HEK293 (cell line): ENCODE measurements at regions not wholly inside any gene's neighbourhood (a gene's known extent, or its start where the extent isn't known, plus 50 kb on each side); places are given as distances from the start of the nearest gene placed in this dataset.

ENCODE experiments used
- CTCF ChIA-PET: fragments of 350-600 bp; formaldehyde crosslinking; extraction: SDS; loops from one replicate; lab custom pipeline; 2021; ENCODE audit warnings: antibody characterized with exemption; lab: Yijun Ruan, JAX
- POLR2A ChIA-PET: fragments of 300-600 bp; formaldehyde crosslinking; extraction: SDS; loops from one replicate; lab custom pipeline; 2020; ENCODE audit warnings: antibody characterized with exemption, inconsistent platforms; lab: Yijun Ruan, JAX
- H3K27ac ChIP-seq: fragments of 200-500 bp; sonication (Bioruptor generic); 2 replicates; pipeline ENCODE4 v1.5.1; 2014; ENCODE audit warnings: low read depth, low read length, control low read depth, inconsistent platforms; ENCODE audit errors: extremely low read depth
- H3K36me3 ChIP-seq, 2 experiments: fragments of 200-500 bp in 1 of 2; sonication (Bioruptor generic) in 1 of 2; 1 replicate in 1 of 2; 2 replicates in 1 of 2; pipeline ENCODE4 v1.5.1; 2014 to 2017; ENCODE audit warnings: inconsistent platforms in 2 of 2, low read length in 2 of 2; ENCODE audit not compliant: control insufficient read depth in 2 of 2, insufficient read depth in 1 of 2
- H3K4me1 ChIP-seq: fragments of 200-500 bp; sonication (Bioruptor generic); 2 replicates; pipeline ENCODE4 v1.5.1; 2014; ENCODE audit warnings: mild to moderate bottlenecking, low read length, inconsistent platforms; ENCODE audit not compliant: control insufficient read depth, insufficient read depth
- H3K4me3 ChIP-seq: 2 replicates; pipeline ENCODE4 v1.5.1; 2011; ENCODE audit warnings: low read depth, mild to moderate bottlenecking, control low read depth, low read length, moderate library complexity
- H3K9me3 ChIP-seq: fragments of 200-500 bp; sonication (Bioruptor generic); 2 replicates; pipeline ENCODE4 v1.5.1; 2014; ENCODE audit warnings: low read depth, low read length, inconsistent platforms; ENCODE audit not compliant: control insufficient read depth, insufficient read depth
- BCL11B ChIP-seq: fragments of 450-650 bp; formaldehyde crosslinking; IDR thresholded peaks from 2 replicates; pipeline ENCODE4 v1.5.1; 2016; ENCODE audit warnings: low read depth, missing biosample characterization, missing genetic modification characterization
- HOXD13 ChIP-seq: sonication (generic); formaldehyde crosslinking; IDR thresholded peaks from 2 replicates; pipeline ENCODE4 v1.8.0; 2022; ENCODE audit warnings: missing genetic modification reagents, borderline replicate concordance
- MZF1 ChIP-seq: fragments of 450-650 bp; formaldehyde crosslinking; IDR thresholded peaks from 2 replicates; pipeline ENCODE4 v1.5.1; 2017; ENCODE audit warnings: missing biosample characterization, missing genetic modification characterization, borderline replicate concordance
- OVOL3 ChIP-seq: fragments of 450-650 bp; formaldehyde crosslinking; IDR thresholded peaks from 2 replicates; pipeline ENCODE4 v1.5.1; 2016; ENCODE audit warnings: missing biosample characterization, missing genetic modification characterization
- SCRT1 ChIP-seq: fragments of 450-650 bp; formaldehyde crosslinking; IDR thresholded peaks from 2 replicates; pipeline ENCODE4 v1.5.1; 2016; ENCODE audit warnings: missing biosample characterization, missing genetic modification characterization, borderline replicate concordance
- ZBTB17 ChIP-seq: fragments of 450-650 bp; formaldehyde crosslinking; IDR thresholded peaks from 2 replicates; pipeline ENCODE4 v1.5.1; 2016; ENCODE audit warnings: missing biosample characterization, missing genetic modification characterization
- ZBTB21 ChIP-seq: fragments of 450-650 bp; formaldehyde crosslinking; IDR thresholded peaks from 2 replicates; pipeline ENCODE4 v1.5.1; 2017; ENCODE audit warnings: missing biosample characterization, missing genetic modification characterization
- ZIC2 ChIP-seq: fragments of 450-650 bp; formaldehyde crosslinking; IDR thresholded peaks from 2 replicates; pipeline ENCODE4 v1.5.1; 2016; ENCODE audit warnings: missing biosample characterization, missing genetic modification characterization
- ZNF121 ChIP-seq: fragments of 450-650 bp; formaldehyde crosslinking; IDR thresholded peaks from 2 replicates; pipeline ENCODE4 v1.5.1; 2016; ENCODE audit warnings: missing biosample characterization, missing genetic modification characterization
- ZNF138 ChIP-seq: fragments of 450-650 bp; formaldehyde crosslinking; IDR thresholded peaks from 2 replicates; pipeline ENCODE4 v1.5.1; 2016; ENCODE audit warnings: missing biosample characterization, missing genetic modification characterization, borderline replicate concordance
- ZNF157 ChIP-seq: fragments of 450-650 bp; formaldehyde crosslinking; IDR thresholded peaks from 2 replicates; pipeline ENCODE4 v1.5.1; 2016; ENCODE audit warnings: missing biosample characterization, missing genetic modification characterization
- ZNF175 ChIP-seq: fragments of 450-650 bp; formaldehyde crosslinking; IDR thresholded peaks from 2 replicates; pipeline ENCODE4 v1.5.1; 2016; ENCODE audit warnings: missing biosample characterization, missing genetic modification characterization
- ZNF2 ChIP-seq: fragments of 450-650 bp; formaldehyde crosslinking; IDR thresholded peaks from 2 replicates; pipeline ENCODE4 v1.5.1; 2016; ENCODE audit warnings: missing biosample characterization, missing genetic modification characterization
- ZNF274 ChIP-seq, 2 experiments: fragments of 200-500 bp in 1 of 2; fragments of 450-650 bp in 1 of 2; sonication (Bioruptor generic) in 1 of 2; formaldehyde crosslinking in 1 of 2; IDR thresholded peaks; 2 replicates each; pipeline versions ENCODE4 v1.5.1 to v1.6.1; 2014 to 2016; ENCODE audit warnings: borderline replicate concordance in 1 of 2, inconsistent platforms in 1 of 2, low read length in 1 of 2, missing biosample characterization in 1 of 2, missing genetic modification characterization in 1 of 2
- ZNF350 ChIP-seq: fragments of 450-650 bp; formaldehyde crosslinking; IDR thresholded peaks from 2 replicates; pipeline ENCODE4 v1.5.0; 2017; ENCODE audit warnings: missing biosample characterization, mild to moderate bottlenecking, missing genetic modification characterization
- ZNF366 ChIP-seq: fragments of 450-650 bp; formaldehyde crosslinking; conservative IDR thresholded peaks from 2 replicates; pipeline ENCODE4 v1.5.1; 2016; ENCODE audit warnings: missing biosample characterization, missing genetic modification characterization
- ZNF391 ChIP-seq: fragments of 450-650 bp; formaldehyde crosslinking; IDR thresholded peaks from 2 replicates; pipeline ENCODE4 v1.5.1; 2016; ENCODE audit warnings: low read depth, missing biosample characterization, missing genetic modification characterization, borderline replicate concordance
- ZNF514 ChIP-seq: fragments of 450-650 bp; formaldehyde crosslinking; IDR thresholded peaks from 2 replicates; pipeline ENCODE4 v1.5.1; 2016; ENCODE audit warnings: missing biosample characterization, missing genetic modification characterization
- ZNF530 ChIP-seq: fragments of 450-650 bp; formaldehyde crosslinking; IDR thresholded peaks from 2 replicates; pipeline ENCODE4 v1.5.1; 2016; ENCODE audit warnings: low read depth, missing biosample characterization, missing genetic modification characterization
- ZNF600 ChIP-seq: fragments of 450-650 bp; formaldehyde crosslinking; IDR thresholded peaks from 2 replicates; pipeline ENCODE4 v1.5.1; 2016; ENCODE audit warnings: missing biosample characterization, missing genetic modification characterization
- ZNF792 ChIP-seq: fragments of 450-650 bp; formaldehyde crosslinking; IDR thresholded peaks from 2 replicates; pipeline ENCODE4 v1.5.1; 2016; ENCODE audit warnings: missing biosample characterization, missing genetic modification characterization
- ZNF843 ChIP-seq: fragments of 450-650 bp; formaldehyde crosslinking; IDR thresholded peaks from 2 replicates; pipeline ENCODE4 v1.5.1; 2016; ENCODE audit warnings: missing biosample characterization, missing genetic modification characterization
- TF ChIP-seq, protein P1 (sequence below): fragments of 450-650 bp; formaldehyde crosslinking; IDR thresholded peaks from 2 replicates; pipeline ENCODE4 v1.5.1; 2016; ENCODE audit warnings: missing biosample characterization, missing genetic modification characterization
- TF ChIP-seq, protein P2 (sequence below): fragments of 450-650 bp; formaldehyde crosslinking; IDR thresholded peaks from 2 replicates; pipeline ENCODE4 v1.5.1; 2016; ENCODE audit warnings: missing biosample characterization, missing genetic modification characterization
- TF ChIP-seq, protein P3 (sequence below): fragments of 450-650 bp; formaldehyde crosslinking; IDR thresholded peaks from 2 replicates; pipeline ENCODE4 v1.5.1; 2017; ENCODE audit warnings: missing biosample characterization, missing genetic modification characterization

GRCh38 chr6:110036408-110037302 lies 58.5 kb downstream of the GPR6 start (continued):
- no peak for TF ChIP-seq ZBTB17 (tag by site-specific recombination)
- TF ChIP-seq ZNF121 (tag by site-specific recombination): no peak
- TF ChIP-seq MZF1 (tag by site-specific recombination): no peak
- no peak for TF ChIP-seq ZNF274 (IDR thresholded peaks at IDR 0.05; ENCODE audit: low read length)
- no peak for TF ChIP-seq ZNF274 (tag by site-specific recombination; IDR thresholded peaks at IDR 0.05; ENCODE audit: borderline replicate concordance)
- TF ChIP-seq ZNF600 (tag by site-specific recombination): no peak
- TF ChIP-seq, protein P1, sequence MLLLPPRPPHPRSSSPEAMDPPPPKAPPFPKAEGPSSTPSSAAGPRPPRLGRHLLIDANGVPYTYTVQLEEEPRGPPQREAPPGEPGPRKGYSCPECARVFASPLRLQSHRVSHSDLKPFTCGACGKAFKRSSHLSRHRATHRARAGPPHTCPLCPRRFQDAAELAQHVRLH (tag by site-specific recombination): no peak
- TF ChIP-seq HOXD13 (CRISPR knock-in tag): no peak

DNA sequence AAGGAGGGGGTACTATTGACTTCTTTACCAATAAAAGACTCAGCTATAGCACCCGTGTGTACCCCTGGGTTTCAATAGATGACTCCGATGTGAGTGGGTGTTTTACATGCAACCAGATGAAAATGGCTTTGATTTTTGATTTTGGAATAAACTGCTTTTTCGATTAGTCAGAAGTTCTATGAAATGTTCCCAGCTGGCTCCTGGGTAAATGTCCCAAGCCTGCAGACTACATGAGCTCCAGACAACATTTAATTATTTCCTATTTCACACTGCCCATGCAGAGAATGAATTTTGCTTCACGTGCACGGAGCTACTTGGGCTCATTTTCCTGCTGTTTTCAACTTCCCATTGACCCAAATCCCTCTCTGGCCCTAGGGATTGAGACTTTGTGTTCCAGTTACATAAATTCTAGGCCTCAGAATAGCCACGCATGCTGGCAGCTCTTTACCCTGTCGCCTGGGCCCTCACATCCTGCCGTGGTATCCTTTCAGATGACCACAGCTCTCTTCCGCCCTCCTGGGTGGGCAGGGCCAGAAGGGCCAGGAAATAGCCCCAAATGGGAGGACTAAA lies 59.7 kb downstream of the GPR6 start:
- no peaks in the 10 kb centered on the region for H3K9me3 ChIP-seq
- no peak for TF ChIP-seq ZNF514 (tag by site-specific recombination)
- TF ChIP-seq ZNF138 (tag by site-specific recombination): no peak
- TF ChIP-seq, protein P2, sequence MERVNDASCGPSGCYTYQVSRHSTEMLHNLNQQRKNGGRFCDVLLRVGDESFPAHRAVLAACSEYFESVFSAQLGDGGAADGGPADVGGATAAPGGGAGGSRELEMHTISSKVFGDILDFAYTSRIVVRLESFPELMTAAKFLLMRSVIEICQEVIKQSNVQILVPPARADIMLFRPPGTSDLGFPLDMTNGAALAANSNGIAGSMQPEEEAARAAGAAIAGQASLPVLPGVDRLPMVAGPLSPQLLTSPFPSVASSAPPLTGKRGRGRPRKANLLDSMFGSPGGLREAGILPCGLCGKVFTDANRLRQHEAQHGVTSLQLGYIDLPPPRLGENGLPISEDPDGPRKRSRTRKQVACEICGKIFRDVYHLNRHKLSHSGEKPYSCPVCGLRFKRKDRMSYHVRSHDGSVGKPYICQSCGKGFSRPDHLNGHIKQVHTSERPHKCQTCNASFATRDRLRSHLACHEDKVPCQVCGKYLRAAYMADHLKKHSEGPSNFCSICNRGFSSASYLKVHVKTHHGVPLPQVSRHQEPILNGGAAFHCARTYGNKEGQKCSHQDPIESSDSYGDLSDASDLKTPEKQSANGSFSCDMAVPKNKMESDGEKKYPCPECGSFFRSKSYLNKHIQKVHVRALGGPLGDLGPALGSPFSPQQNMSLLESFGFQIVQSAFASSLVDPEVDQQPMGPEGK: no peak
- TF ChIP-seq OVOL3 (tag by site-specific recombination): no peak
- TF ChIP-seq, protein P3, sequence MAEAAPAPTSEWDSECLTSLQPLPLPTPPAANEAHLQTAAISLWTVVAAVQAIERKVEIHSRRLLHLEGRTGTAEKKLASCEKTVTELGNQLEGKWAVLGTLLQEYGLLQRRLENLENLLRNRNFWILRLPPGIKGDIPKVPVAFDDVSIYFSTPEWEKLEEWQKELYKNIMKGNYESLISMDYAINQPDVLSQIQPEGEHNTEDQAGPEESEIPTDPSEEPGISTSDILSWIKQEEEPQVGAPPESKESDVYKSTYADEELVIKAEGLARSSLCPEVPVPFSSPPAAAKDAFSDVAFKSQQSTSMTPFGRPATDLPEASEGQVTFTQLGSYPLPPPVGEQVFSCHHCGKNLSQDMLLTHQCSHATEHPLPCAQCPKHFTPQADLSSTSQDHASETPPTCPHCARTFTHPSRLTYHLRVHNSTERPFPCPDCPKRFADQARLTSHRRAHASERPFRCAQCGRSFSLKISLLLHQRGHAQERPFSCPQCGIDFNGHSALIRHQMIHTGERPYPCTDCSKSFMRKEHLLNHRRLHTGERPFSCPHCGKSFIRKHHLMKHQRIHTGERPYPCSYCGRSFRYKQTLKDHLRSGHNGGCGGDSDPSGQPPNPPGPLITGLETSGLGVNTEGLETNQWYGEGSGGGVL (tag by site-specific recombination): no peak
- no peak for TF ChIP-seq ZNF792 (tag by site-specific recombination)
- no peak for TF ChIP-seq ZIC2 (tag by site-specific recombination)
- no peak for TF ChIP-seq SCRT1 (tag by site-specific recombination)
- no peak for TF ChIP-seq ZNF175 (tag by site-specific recombination)
- TF ChIP-seq ZNF350 (tag by site-specific recombination): no peak
- TF ChIP-seq ZNF2: no peak
- TF ChIP-seq ZNF157: no peak
- TF ChIP-seq ZNF391 (tag by site-specific recombination): no peak
- TF ChIP-seq ZNF530 (tag by site-specific recombination): no peak
- no peak for TF ChIP-seq ZNF366 (tag by site-specific recombination)
- TF ChIP-seq ZBTB21 (tag by site-specific recombination): no peak
- TF ChIP-seq ZNF843 (tag by site-specific recombination): no peak
- TF ChIP-seq BCL11B (tag by site-specific recombination): no peak
- H3K36me3 ChIP-seq: no peaks in the 10 kb centered on the region
- ChIA-PET POLR2A (interaction anchor here (0.6 kb wide), 1 partner anchor 674 kb away, joined by 3 read pairs; no protein-coding TSS in a partner anchor), CTCF (interaction anchor here (0.6 to 7.2 kb wide), 15 partner anchors 9 to 511 kb away, joined by 3 to 204 read pairs (median 5); no protein-coding TSS in a partner anchor)
- no peak overlapping the region for H3K27ac ChIP-seq
- H3K4me3 ChIP-seq: no peak overlapping the region
- no peaks in the 10 kb centered on the region for H3K4me1 ChIP-seq
